GM18858 (cell line): ENCODE measurements at regions not wholly inside any gene's neighbourhood (a gene's known extent, or its start where the extent isn't known, plus 50 kb on each side); places are given as distances from the start of the nearest gene placed in this dataset.
"Not testable (repeated sequence)": the region's sequence is repeated elsewhere in the genome, so short reads cannot be mapped to it uniquely, and the experiment has no call there.

Experiments used
- ATAC-seq: cut with Tn5 transposase; IDR thresholded peaks from one replicate; pipeline ENCODE4 v1.9.1; 2021; ENCODE audit not compliant: unreplicated experiment

GRCh38 chr3:72629191-72629631 is 219.0 kb downstream of the SHQ1 start:
- peak; percentile 72 for ATAC-seq

GRCh38 chr3:72628065-72628464 is 220.2 kb downstream of the SHQ1 start:
- ATAC-seq = no peak

GRCh38 chr3:72627271-72627670 is 221.0 kb downstream of the SHQ1 start:
- no peak for ATAC-seq

- no peak for ATAC-seq
These were observed 222.5 kb downstream of the SHQ1 start for GRCh38 chr3:72625602-72626337.

- ATAC-seq = no peak
These were observed 223.6 kb downstream of the SHQ1 start for GRCh38 chr3:72624656-72625055.

GRCh38 chr3:72618739-72619138 is 229.5 kb downstream of the SHQ1 start:
- no peak for ATAC-seq

GRCh38 chr3:72617424-72618024 is 230.7 kb downstream of the SHQ1 start:
- no peak for ATAC-seq

GRCh38 chr3:72615776-72616175 is 232.5 kb downstream of the SHQ1 start:
- no peak for ATAC-seq

GRCh38 chr3:72615182-72615581 is 233.1 kb downstream of the SHQ1 start:
- ATAC-seq = no peak

GRCh38 chr3:72614394-72615074 is 233.7 kb downstream of the SHQ1 start:
- no peak for ATAC-seq

- ATAC-seq = no peak
These were observed 234.4 kb downstream of the SHQ1 start for GRCh38 chr3:72613871-72614270.

GRCh38 chr3:72609114-72609513 is 239.1 kb downstream of the SHQ1 start:
- ATAC-seq = not testable (repeated sequence)

GRCh38 chr3:72606005-72606800 is 242.0 kb downstream of the SHQ1 start:
- no peak for ATAC-seq

- ATAC-seq = no peak
These were observed 243.9 kb downstream of the SHQ1 start for GRCh38 chr3:72604328-72604727.

- ATAC-seq = no peak
These were observed 246.1 kb downstream of the SHQ1 start for GRCh38 chr3:72601983-72602750.

GRCh38 chr3:72601060-72601459 is 247.2 kb downstream of the SHQ1 start:
- no peak for ATAC-seq

GRCh38 chr3:72597756-72598195 is 250.5 kb downstream of the SHQ1 start:
- ATAC-seq = no peak

GRCh38 chr3:72597043-72597442 is 251.2 kb downstream of the SHQ1 start:
- no peak for ATAC-seq

GRCh38 chr3:72595927-72596610 is 252.2 kb downstream of the SHQ1 start:
- ATAC-seq = no peak

- ATAC-seq = no peak
These were observed 252.9 kb downstream of the SHQ1 start for GRCh38 chr3:72595376-72595775.
